Natural killer cell treated with Interleukin-12 subunit alpha and Interleukin-12 subunit beta and Interleukin-15 and Interleukin-18, amount 100 ng/mL, for 72 hours (primary cell): ENCODE measurements at regions not wholly inside any gene's neighbourhood (a gene's known extent, or its start where the extent isn't known, plus 50 kb on each side); places are given as distances from the start of the nearest gene placed in this dataset.

ENCODE experiments used
- ATAC-seq, 2 donors: fragments of 150-1000 bp; cut with Tn5 transposase in 1 of 2; sonication (Bioruptor Pico), chemical (Tn5 transposase) in 1 of 2; 2 replicates each; pipeline ENCODE4 v1.10.0; 2021
- DNase-seq: peaks from one replicate; pipeline ENCODE4 v3.0.0; 2022; ENCODE audit warnings: low spot score
- H3K27ac Mint-ChIP-seq, 2 donors: 1 replicate in 1 of 2; 2 replicates in 1 of 2; pipeline ENCODE4 v1.8.0; 2022; ENCODE audit warnings: mixed read lengths in 2 of 2, mild to moderate bottlenecking in 1 of 2, moderate library complexity in 1 of 2
- H3K27me3 Mint-ChIP-seq, 2 donors: 1 replicate in 1 of 2; 2 replicates in 1 of 2; pipeline ENCODE4 v1.8.0; 2022; ENCODE audit warnings: mixed read lengths in 2 of 2
- H3K36me3 Mint-ChIP-seq: one replicate; pipeline ENCODE4 v1.8.0; 2022; ENCODE audit warnings: mixed read lengths
- H3K4me1 Mint-ChIP-seq, 2 donors: 1 replicate in 1 of 2; 2 replicates in 1 of 2; pipeline ENCODE4 v1.8.0; 2022; ENCODE audit warnings: low read depth in 2 of 2, mixed read lengths in 2 of 2, mild to moderate bottlenecking in 1 of 2
- H3K4me3 Mint-ChIP-seq: one replicate; pipeline ENCODE4 v1.8.0; 2022; ENCODE audit warnings: mixed read lengths
- H3K9me3 Mint-ChIP-seq: 2 replicates; pipeline ENCODE4 v1.8.0; 2022; ENCODE audit warnings: mixed read lengths

DNA sequence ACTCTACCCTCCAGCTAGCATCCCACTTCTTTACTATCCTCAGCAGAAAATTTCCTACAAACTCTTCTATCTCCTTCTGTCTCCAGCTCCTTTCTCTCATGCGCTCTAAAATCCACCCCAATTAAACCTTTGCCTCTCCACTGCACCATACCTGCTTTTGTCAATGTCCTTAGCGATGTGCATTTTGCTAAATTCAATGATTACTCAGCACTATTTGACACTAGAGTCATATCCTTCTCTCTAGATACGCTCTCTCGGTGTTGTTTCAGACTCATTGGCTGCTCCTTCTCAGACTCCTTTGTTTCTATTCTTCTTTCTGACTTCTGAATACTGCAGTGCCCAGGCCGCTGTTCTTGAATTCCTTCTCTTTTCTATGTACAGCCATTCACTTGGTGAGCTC lies 144.2 kb downstream of the HLX start:
- H3K36me3 Mint-ChIP-seq: no peaks in the 10 kb centered on the region
- ATAC-seq (no peak), DNase-seq (no peak)
- no peaks in the 10 kb centered on the region for H3K4me1 Mint-ChIP-seq
- no peak overlapping the region for H3K4me3 Mint-ChIP-seq
- H3K27me3 Mint-ChIP-seq: no peaks in the 10 kb centered on the region
- no peak overlapping the region for H3K27ac Mint-ChIP-seq
- peaks cover 3% of the 10 kb centered on the region for H3K9me3 Mint-ChIP-seq

DNA sequence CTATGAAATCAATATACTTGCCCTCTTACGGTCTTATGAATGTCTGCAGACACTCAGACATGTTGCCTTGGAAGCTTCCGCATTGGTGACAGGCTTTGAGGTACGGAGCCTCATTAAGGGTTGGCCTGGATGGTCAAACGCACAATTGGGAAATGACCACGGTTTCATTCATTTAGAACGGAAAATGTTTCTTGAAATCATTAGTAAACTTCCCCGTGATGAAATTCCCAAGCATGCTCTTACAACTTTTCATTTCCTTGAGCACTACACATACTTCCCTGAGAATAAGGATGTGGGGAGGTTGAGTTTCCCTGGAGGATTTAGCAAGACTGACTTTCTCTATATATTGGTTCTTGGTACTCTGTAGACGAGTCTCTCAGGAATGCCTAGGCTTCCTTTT lies 146.3 kb downstream of the HLX start:
- no peak for ATAC-seq
- peaks cover 3% of the 10 kb centered on the region for H3K9me3 Mint-ChIP-seq
- H3K27me3 Mint-ChIP-seq: no peaks in the 10 kb centered on the region
- no peak overlapping the region for H3K27ac Mint-ChIP-seq
- no peak for DNase-seq
- no peaks in the 10 kb centered on the region for H3K36me3 Mint-ChIP-seq
- no peak overlapping the region for H3K4me3 Mint-ChIP-seq
- no peaks in the 10 kb centered on the region for H3K4me1 Mint-ChIP-seq

DNA sequence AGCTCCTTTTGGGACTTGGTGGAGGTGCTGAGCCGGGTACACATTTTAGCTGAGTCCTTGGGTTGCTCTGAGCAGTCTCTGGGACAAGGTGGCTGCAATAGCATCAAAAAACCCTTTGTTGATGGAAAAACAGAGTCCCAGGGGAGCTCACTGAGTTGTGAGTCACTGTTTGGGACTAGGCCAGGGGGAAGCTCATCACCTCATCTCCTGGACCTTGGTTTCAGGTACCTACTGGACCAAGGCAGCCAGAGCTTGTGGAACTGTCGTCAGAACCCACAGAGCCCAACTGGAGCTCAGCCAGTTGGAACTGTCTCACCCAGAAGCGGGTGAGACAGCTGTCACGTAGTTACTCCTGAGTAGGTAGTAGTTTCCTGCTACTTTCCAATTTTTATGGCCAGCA lies 146.7 kb downstream of the HLX start:
- ATAC-seq (no peak), DNase-seq (no peak)
- Mint-ChIP-seq H3K4me3 (no peak overlapping the region), H3K27ac (no peak overlapping the region), H3K9me3 (peaks cover 3% of the 10 kb centered on the region), H3K27me3 (no peaks in the 10 kb centered on the region), H3K36me3 (no peaks in the 10 kb centered on the region), H3K4me1 (no peaks in the 10 kb centered on the region)

DNA sequence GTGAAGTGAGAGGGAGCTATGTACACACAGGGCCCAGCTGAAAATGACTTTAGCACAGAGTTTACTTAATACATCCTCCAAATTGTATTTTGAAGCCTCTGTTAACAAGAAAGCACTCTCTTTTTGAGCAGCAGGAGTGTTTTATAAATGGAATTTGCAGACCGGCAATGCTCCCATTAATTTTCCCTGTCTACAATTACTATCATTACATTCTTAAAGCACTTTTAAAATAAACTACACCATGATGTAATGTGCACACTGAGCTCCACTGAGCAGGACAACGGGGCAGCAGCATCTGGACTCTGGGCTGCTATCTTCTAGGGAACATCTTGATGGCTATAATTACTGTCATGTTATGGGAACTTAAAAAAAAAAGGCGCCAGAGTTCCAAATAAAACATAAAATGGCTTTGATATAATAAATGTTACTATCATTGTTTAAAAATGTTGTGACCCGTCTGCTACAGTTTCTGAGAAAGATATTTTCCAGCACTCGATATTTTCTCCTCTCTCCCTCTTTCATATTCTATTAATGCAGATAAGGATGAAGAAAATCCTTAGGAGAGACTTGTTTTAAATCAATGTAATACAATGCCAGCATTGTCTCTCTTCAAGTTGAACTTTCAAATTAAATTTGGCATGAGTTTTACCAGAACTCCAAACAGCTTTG lies 150.9 kb downstream of the HLX start:
- H3K9me3 Mint-ChIP-seq: peaks cover 3% of the 10 kb centered on the region
- no peak overlapping the region for H3K4me3 Mint-ChIP-seq
- DNase-seq (no peak), ATAC-seq (no peak)
- no peaks in the 10 kb centered on the region for H3K27me3 Mint-ChIP-seq
- H3K36me3 Mint-ChIP-seq: no peaks in the 10 kb centered on the region
- no peaks in the 10 kb centered on the region for H3K4me1 Mint-ChIP-seq
- no peak overlapping the region for H3K27ac Mint-ChIP-seq

DNA sequence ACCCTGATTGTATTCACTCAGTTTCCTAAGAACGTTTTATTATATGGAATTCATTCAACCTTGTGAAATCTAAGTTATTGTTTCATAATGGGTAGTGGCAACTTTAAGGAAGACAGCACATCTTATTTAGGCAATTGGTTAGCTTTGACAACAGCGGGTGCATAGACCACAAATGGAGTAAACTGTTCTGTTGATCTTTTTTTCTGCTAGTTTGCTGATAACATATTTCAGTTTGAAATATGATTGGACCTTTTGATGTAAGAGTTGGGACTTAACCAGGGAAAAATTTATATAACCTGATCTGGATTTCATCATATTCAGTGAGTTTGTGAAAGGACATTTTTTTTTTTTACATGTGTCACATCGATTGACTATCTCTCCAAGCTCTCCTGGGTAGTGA lies 151.7 kb downstream of the HLX start:
- H3K9me3 Mint-ChIP-seq: peaks cover 3% of the 10 kb centered on the region
- no peak overlapping the region for H3K27ac Mint-ChIP-seq
- DNase-seq: no peak
- H3K27me3 Mint-ChIP-seq: no peaks in the 10 kb centered on the region
- H3K4me3 Mint-ChIP-seq: no peak overlapping the region
- no peaks in the 10 kb centered on the region for H3K4me1 Mint-ChIP-seq
- ATAC-seq: no peak
- H3K36me3 Mint-ChIP-seq: no peaks in the 10 kb centered on the region

DNA sequence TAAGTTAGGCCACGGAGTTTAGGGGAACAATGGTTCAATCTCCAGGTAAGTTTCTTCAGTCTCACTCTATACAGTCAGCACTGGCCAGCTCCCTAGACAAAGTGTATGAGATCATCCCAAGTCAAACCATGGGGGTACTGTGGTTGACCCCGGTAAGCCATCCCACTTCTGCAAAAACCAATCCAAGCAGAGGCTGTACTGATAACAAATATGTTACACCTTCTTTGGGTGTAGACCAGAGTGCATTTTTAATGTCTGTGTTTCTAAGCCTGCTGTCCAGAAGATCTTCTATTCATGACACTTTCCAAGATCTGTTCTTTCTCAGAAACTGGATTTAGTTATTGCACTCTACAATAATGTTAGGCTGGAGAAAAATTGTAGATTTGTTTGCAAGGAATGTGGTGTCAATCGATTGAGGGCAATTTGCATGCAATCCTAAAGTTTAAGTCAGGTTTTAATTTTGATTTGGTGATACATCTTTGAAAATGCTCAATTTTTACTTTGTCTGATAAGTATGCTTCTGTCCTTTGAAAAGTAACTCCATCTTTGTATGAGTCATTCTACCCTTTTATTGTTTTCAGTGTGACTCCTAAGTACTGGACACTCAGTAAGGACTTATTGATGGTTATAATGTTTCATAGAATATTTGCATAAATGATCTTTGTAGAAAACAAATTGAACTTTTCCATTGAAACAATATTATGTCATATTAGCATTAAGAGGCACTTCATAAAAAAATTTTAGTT lies 152.4 kb downstream of the HLX start:
- ATAC-seq: no peak
- no peak for DNase-seq
- H3K27me3 Mint-ChIP-seq: no peaks in the 10 kb centered on the region
- H3K27ac Mint-ChIP-seq: no peak overlapping the region
- no peaks in the 10 kb centered on the region for H3K4me1 Mint-ChIP-seq
- H3K4me3 Mint-ChIP-seq: no peak overlapping the region
- H3K9me3 Mint-ChIP-seq: peaks cover 3% of the 10 kb centered on the region
- no peaks in the 10 kb centered on the region for H3K36me3 Mint-ChIP-seq

DNA sequence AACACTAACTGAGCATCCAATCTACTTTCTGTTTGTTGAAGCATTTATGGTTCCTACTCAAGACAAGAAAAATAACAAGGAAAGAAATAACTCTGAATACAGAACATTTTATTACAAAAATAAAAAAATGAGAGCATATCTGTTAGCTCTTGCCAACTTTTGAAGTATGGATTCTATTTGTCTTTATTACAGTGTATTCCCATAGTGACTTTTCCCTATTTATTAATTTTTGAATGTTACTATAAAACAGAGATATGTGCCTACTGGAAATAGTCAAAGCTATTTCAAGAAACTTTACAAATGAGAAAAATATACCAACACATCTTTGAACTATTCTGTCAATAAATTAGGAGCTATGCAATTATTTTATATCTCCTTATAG lies 153.0 kb downstream of the HLX start:
- Mint-ChIP-seq H3K27ac (no peak overlapping the region), H3K4me3 (no peak overlapping the region), H3K4me1 (no peaks in the 10 kb centered on the region), H3K9me3 (peaks cover 3% of the 10 kb centered on the region), H3K27me3 (no peaks in the 10 kb centered on the region), H3K36me3 (no peaks in the 10 kb centered on the region)
- ATAC-seq (no peak), DNase-seq (no peak)

DNA sequence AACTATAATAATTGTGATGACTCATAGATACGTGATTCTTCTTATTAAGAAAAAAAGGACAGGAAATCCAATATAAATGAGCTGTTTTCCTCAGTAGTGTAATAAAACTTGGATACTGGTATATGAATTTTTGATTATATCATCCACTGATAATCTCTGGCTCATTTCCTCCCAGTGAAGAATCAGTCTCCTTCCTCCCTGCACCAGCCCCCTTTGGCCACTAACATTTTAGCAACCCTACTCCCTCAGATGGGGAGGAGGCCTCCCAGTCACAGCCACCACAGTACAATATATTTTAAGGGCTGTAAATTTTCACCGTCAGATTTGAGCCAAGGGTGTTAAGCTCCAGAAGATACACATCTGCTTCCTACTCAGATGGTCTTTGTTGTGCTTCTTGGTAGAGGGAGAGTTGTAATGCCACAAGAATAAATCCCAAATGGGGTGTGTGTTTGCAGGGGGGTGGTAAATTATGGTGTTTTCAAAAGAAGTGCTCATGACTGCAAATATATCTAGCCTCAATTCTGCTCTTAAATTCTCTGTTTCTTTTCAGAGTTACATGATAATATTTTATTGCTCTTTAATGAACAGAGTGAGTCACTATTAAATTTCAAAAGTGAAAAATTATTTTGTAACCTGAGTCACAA lies 153.5 kb downstream of the HLX start:
- DNase-seq (no peak), ATAC-seq (no peak)
- H3K9me3 Mint-ChIP-seq: no peaks in the 10 kb centered on the region
- no peak overlapping the region for H3K27ac Mint-ChIP-seq
- no peaks in the 10 kb centered on the region for H3K4me1 Mint-ChIP-seq
- no peak overlapping the region for H3K4me3 Mint-ChIP-seq
- H3K27me3 Mint-ChIP-seq: no peaks in the 10 kb centered on the region
- H3K36me3 Mint-ChIP-seq: no peaks in the 10 kb centered on the region

DNA sequence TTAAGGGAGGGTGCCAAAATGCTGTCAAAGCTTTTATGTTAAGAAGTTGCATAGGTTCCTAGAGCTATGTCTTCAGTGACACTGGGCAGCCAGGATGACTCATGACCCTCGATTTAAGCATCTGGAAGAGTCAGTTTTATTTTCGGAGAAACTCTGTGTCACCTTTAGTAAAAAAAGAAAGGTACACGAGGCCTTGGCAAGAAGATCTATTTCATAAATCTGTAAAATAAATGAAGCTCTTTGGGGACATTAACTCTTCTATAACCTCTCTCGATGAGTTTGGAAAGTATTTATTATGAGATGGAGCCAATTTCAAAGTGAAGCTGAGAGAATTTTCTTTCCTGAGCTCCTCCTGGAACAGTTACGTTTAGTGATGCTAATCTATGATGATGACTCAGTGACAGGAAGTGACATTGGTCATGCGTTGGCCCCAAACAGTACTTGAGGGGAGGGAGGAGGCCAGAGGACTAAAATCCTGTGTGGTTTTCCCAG lies 156.5 kb downstream of the HLX start:
- no peak for ATAC-seq
- Mint-ChIP-seq H3K4me3 (no peak overlapping the region), H3K36me3 (no peaks in the 10 kb centered on the region), H3K27me3 (no peaks in the 10 kb centered on the region), H3K27ac (peak overlapping the region in 1 of 2 donors; percentile 23), H3K9me3 (no peaks in the 10 kb centered on the region), H3K4me1 (no peaks in the 10 kb centered on the region)
- no peak for DNase-seq

DNA sequence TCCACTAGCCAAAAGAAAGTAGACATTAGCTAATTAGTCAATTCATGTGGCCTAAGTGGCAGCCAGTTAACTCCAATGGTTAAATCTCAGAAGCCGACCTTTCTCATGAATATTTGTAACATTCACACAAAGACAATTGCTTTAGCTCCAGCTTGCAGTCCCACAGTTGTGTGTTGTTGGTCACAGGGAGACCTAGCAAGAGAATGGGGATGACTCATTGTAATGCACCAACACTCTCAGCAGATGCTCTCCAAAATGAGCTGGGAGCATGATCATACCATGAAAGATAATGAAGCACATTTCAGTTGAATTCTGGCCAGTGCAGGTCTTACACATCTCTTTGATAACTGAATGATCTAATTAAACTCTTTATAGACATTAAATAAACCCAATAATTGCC lies 160.4 kb downstream of the HLX start:
- H3K27me3 Mint-ChIP-seq: no peaks in the 10 kb centered on the region
- H3K27ac Mint-ChIP-seq: no peak overlapping the region
- H3K9me3 Mint-ChIP-seq: no peaks in the 10 kb centered on the region
- H3K4me3 Mint-ChIP-seq: no peak overlapping the region
- no peaks in the 10 kb centered on the region for H3K4me1 Mint-ChIP-seq
- no peaks in the 10 kb centered on the region for H3K36me3 Mint-ChIP-seq
- DNase-seq (no peak), ATAC-seq (no peak)

DNA sequence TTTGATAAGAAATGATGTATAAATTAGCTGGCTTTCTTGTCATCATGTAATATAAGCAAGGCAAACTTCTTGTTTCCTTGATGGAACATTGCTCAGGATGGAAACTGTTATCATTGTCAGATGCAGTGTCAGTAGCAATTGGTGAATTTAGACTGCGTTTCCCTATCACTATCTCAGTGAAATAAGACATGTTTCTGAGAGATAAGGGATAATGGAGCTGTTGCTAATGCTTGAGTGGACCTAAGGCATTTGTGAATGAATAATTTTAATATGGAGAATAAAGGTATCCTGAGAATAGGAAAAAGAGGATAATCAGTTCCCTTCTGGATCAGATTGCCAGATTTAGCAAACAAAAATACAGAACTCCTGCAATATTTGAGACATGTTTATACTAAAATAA lies 160.9 kb downstream of the HLX start:
- H3K9me3 Mint-ChIP-seq: no peaks in the 10 kb centered on the region
- no peak overlapping the region for H3K4me3 Mint-ChIP-seq
- no peak overlapping the region for H3K27ac Mint-ChIP-seq
- H3K4me1 Mint-ChIP-seq: no peaks in the 10 kb centered on the region
- DNase-seq (no peak), ATAC-seq (no peak)
- no peaks in the 10 kb centered on the region for H3K27me3 Mint-ChIP-seq
- no peaks in the 10 kb centered on the region for H3K36me3 Mint-ChIP-seq

DNA sequence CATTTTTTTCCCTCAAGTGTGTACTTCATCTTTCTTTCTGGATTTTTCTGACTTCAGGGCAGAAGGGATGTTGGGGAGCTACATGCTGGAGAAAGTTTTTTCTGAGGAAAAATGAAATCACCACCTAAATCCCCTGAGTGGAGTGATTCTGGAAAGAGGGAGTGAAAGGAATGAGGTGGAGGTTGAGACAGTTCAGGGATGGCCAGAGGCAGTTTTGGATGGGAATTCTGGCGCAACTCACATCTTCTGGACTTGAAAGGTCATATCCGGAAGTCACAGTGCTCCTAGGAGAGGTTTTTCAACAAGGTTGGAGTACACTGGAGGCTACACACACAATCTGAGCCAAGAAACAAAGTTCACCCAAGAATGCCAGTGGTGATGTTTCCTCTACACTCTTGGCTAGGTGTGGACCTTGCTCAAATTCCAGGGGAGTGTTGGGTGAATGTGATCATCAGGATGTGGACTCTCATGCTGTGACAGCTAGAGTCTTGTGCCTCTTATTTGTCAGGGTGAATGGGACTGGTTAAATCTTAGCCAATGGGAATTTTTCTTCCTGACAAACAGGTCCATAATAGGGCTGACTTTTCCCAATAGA lies 161.5 kb downstream of the HLX start:
- no peaks in the 10 kb centered on the region for H3K36me3 Mint-ChIP-seq
- no peak for ATAC-seq
- no peak overlapping the region for H3K27ac Mint-ChIP-seq
- no peaks in the 10 kb centered on the region for H3K4me1 Mint-ChIP-seq
- no peaks in the 10 kb centered on the region for H3K9me3 Mint-ChIP-seq
- no peak for DNase-seq
- H3K27me3 Mint-ChIP-seq: no peaks in the 10 kb centered on the region
- H3K4me3 Mint-ChIP-seq: no peak overlapping the region

DNA sequence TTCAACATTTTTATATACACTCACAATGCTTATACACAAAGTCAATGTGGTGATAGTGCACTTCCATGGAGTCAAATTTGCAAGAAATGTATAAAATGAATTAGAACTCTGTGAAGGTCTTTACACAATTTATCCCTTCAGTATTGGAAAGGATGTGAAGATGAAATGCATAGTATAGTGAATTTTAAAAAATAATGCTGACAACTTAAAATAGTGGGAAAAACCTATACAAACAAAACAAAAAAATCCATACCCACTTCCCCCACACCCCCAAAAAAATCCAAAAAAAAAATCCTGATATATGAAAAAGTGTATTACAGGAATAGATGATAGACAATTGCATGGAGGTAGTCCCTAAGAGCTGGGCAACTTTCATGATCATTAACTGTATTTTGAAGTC lies 165.3 kb downstream of the HLX start:
- Mint-ChIP-seq H3K9me3 (peaks cover 2% of the 10 kb centered on the region), H3K27ac (no peak overlapping the region), H3K36me3 (peaks cover 7% of the 10 kb centered on the region), H3K4me1 (no peaks in the 10 kb centered on the region), H3K27me3 (peaks cover 0 to 4% of the 10 kb centered on the region in 2 donors), H3K4me3 (no peak overlapping the region)
- ATAC-seq: no peak
- no peak for DNase-seq

DNA sequence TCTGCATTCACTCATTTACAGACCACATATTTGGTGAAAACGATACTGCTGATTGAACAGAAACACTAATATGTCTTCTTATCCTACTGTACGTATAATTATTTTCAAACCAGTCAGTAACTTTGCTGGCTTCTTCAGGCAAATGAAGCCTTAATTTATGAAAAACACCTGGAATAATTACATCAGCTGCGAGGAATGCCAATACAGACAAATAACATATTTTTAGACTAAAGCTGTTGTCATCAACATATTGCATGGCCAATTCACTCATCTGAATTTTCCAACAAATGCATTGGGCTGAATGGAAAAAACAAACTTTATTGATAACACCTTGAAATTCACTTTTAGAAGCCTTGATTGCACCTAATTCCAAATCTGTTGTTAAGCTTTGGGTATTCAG lies 165.9 kb downstream of the HLX start:
- H3K27me3 Mint-ChIP-seq: peaks cover 0 to 10% of the 10 kb centered on the region in 2 donors
- no peak overlapping the region for H3K27ac Mint-ChIP-seq
- no peaks in the 10 kb centered on the region for H3K4me1 Mint-ChIP-seq
- H3K4me3 Mint-ChIP-seq: no peak overlapping the region
- H3K9me3 Mint-ChIP-seq: peaks cover 7% of the 10 kb centered on the region
- no peak for ATAC-seq
- H3K36me3 Mint-ChIP-seq: peaks cover 13% of the 10 kb centered on the region
- DNase-seq: no peak
